Erythroblast (primary cell): ENCODE measurements at regions not wholly inside any gene's neighbourhood (a gene's known extent, or its start where the extent isn't known, plus 50 kb on each side); places are given as distances from the start of the nearest gene placed in this dataset.

ENCODE experiments used
- GATA1 ChIP-seq: IDR thresholded peaks from 2 replicates; pipeline ENCODE4 v1.6.1; 2011; ENCODE audit warnings: low read depth, mild to moderate bottlenecking, control low read depth, low read length, moderate library complexity
- POLR2A ChIP-seq: IDR thresholded peaks from 2 replicates; pipeline ENCODE4 v1.6.1; 2011; ENCODE audit warnings: mild to moderate bottlenecking, low read length

DNA sequence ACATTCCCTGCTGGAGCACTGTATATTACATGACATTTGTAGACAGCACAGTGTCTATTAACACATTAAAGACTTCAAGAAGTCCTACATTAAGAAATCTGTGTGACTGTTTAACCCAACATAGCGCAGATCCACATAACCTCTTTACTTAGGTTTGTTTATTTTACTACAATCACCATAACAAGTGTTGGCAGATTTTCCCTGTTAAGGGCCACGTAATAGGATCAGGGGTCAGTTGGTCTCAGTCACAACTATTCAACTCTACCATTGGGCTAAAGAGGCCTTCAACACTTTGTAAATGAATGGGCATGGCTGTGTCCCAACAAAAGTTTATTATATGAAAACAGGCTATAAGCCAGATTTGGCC is 51.3 kb upstream of the ADORA2B start:
- TF ChIP-seq POLR2A (no peak), GATA1 (no peak)
